ENCODE measurements at regions not wholly inside any gene's neighbourhood (a gene's known extent, or its start where the extent isn't known, plus 50 kb on each side); places are given as distances from the start of the nearest gene placed in this dataset.
A peak's percentile ranks its signal among the peaks of the same experiment; 100 is the strongest.

GRCh38 chr7:114317450-114318098 lies 97.0 kb upstream of the FOXP2 start:
- no peak overlapping the region for H3K27ac ChIP-seq (ENCODE audit: low read length)
- intact Hi-C loops (cut with DNase I) = no loop called here
- WGBS = 35% methylated on average over 2 of the region's 2 CpGs
- no peaks in the 10 kb centered on the region for H3K9me3 ChIP-seq (ENCODE audit: control insufficient read depth, low read length)
- no peaks in the 10 kb centered on the region for H3K27me3 ChIP-seq (ENCODE audit: control insufficient read depth, insufficient read depth)
- ATAC-seq (no peak), DNase-seq (no peak)
- no peak overlapping the region for H3K4me3 ChIP-seq (ENCODE audit: low read length)
- no peaks in the 10 kb centered on the region for H3K4me1 ChIP-seq (ENCODE audit: control insufficient read depth, insufficient read depth, low read length)

- Histone ChIP-seq H3K4me3 (ENCODE audit: low read length) (no peak overlapping the region), H3K27me3 (ENCODE audit: control insufficient read depth, insufficient read depth) (no peaks in the 10 kb centered on the region), H3K27ac (ENCODE audit: low read length) (no peak overlapping the region), H3K9me3 (ENCODE audit: control insufficient read depth, low read length) (no peaks in the 10 kb centered on the region), H3K4me1 (ENCODE audit: control insufficient read depth, insufficient read depth, low read length) (no peaks in the 10 kb centered on the region)
- intact Hi-C loops (cut with DNase I) = no loop called here
- no peak for ATAC-seq
- 87% methylated on average over 1 of the region's 1 CpG for WGBS
- DNase-seq = no peak
These were observed 102.0 kb upstream of the FOXP2 start for GRCh38 chr7:114312649-114313048.

GRCh38 chr7:114310345-114311110 lies 104.1 kb upstream of the FOXP2 start:
- Histone ChIP-seq H3K27me3 (ENCODE audit: control insufficient read depth, insufficient read depth) (no peaks in the 10 kb centered on the region), H3K27ac (ENCODE audit: low read length) (no peak overlapping the region), H3K4me1 (ENCODE audit: control insufficient read depth, insufficient read depth, low read length) (no peaks in the 10 kb centered on the region), H3K9me3 (ENCODE audit: control insufficient read depth, low read length) (no peaks in the 10 kb centered on the region), H3K4me3 (ENCODE audit: low read length) (no peak overlapping the region)
- WGBS = 93% methylated on average over 6 of the region's 6 CpGs
- DNase-seq (no peak), ATAC-seq (no peak)
- intact Hi-C loops (cut with DNase I) = no loop called here

- DNase-seq (no peak), ATAC-seq (no peak)
- H3K4me1 ChIP-seq (ENCODE audit: control insufficient read depth, insufficient read depth, low read length) = no peaks in the 10 kb centered on the region
- H3K4me3 ChIP-seq (ENCODE audit: low read length) = no peak overlapping the region
- H3K9me3 ChIP-seq (ENCODE audit: control insufficient read depth, low read length) = no peaks in the 10 kb centered on the region
- intact Hi-C loops (cut with DNase I) = no loop called here
- WGBS = 75% methylated on average over 2 of the region's 2 CpGs
- H3K27me3 ChIP-seq (ENCODE audit: control insufficient read depth, insufficient read depth) = no peaks in the 10 kb centered on the region
- no peak overlapping the region for H3K27ac ChIP-seq (ENCODE audit: low read length)
These were observed 104.9 kb upstream of the FOXP2 start for GRCh38 chr7:114309729-114310128.

- no peaks in the 10 kb centered on the region for H3K4me1 ChIP-seq (ENCODE audit: control insufficient read depth, insufficient read depth, low read length)
- intact Hi-C loops (cut with DNase I) = no loop called here
- DNase-seq (no peak), ATAC-seq (no peak)
- no peak overlapping the region for H3K4me3 ChIP-seq (ENCODE audit: low read length)
- H3K9me3 ChIP-seq (ENCODE audit: control insufficient read depth, low read length) = no peaks in the 10 kb centered on the region
- H3K27ac ChIP-seq (ENCODE audit: low read length) = no peak overlapping the region
- H3K27me3 ChIP-seq (ENCODE audit: control insufficient read depth, insufficient read depth) = no peaks in the 10 kb centered on the region
These were observed 111.3 kb upstream of the FOXP2 start for GRCh38 chr7:114303301-114303700.

- H3K27me3 ChIP-seq (ENCODE audit: control insufficient read depth, insufficient read depth) = no peaks in the 10 kb centered on the region
- no peak overlapping the region for H3K27ac ChIP-seq (ENCODE audit: low read length)
- no peak for DNase-seq
- intact Hi-C loops (cut with DNase I) = no loop called here
- WGBS = 78% methylated on average over 4 of the region's 4 CpGs
- no peak overlapping the region for H3K4me3 ChIP-seq (ENCODE audit: low read length)
- no peak for ATAC-seq
- no peaks in the 10 kb centered on the region for H3K4me1 ChIP-seq (ENCODE audit: control insufficient read depth, insufficient read depth, low read length)
- H3K9me3 ChIP-seq (ENCODE audit: control insufficient read depth, low read length) = no peaks in the 10 kb centered on the region
These were observed 111.8 kb upstream of the FOXP2 start for GRCh38 chr7:114302858-114303257.

- Histone ChIP-seq H3K4me3 (ENCODE audit: low read length) (no peak overlapping the region), H3K9me3 (ENCODE audit: control insufficient read depth, low read length) (no peaks in the 10 kb centered on the region), H3K4me1 (ENCODE audit: control insufficient read depth, insufficient read depth, low read length) (no peaks in the 10 kb centered on the region), H3K27me3 (ENCODE audit: control insufficient read depth, insufficient read depth) (no peaks in the 10 kb centered on the region), H3K27ac (ENCODE audit: low read length) (no peak overlapping the region)
- WGBS = 60% methylated on average over 4 of the region's 4 CpGs
- intact Hi-C loops (cut with DNase I) = no loop called here
- no peak for DNase-seq
- ATAC-seq = no peak
These were observed 116.6 kb upstream of the FOXP2 start for GRCh38 chr7:114298011-114298410.

- Histone ChIP-seq H3K9me3 (ENCODE audit: control insufficient read depth, low read length) (no peaks in the 10 kb centered on the region), H3K4me1 (ENCODE audit: control insufficient read depth, insufficient read depth, low read length) (no peaks in the 10 kb centered on the region), H3K27me3 (ENCODE audit: control insufficient read depth, insufficient read depth) (no peaks in the 10 kb centered on the region), H3K27ac (ENCODE audit: low read length) (no peak overlapping the region), H3K4me3 (ENCODE audit: low read length) (no peak overlapping the region)
- intact Hi-C loops (cut with DNase I) = no loop called here
- no peak for ATAC-seq
- DNase-seq = peak in 1 of 3 donors; percentile 53
- WGBS = 92% methylated on average over 16 of the region's 16 CpGs
These were observed 117.5 kb upstream of the FOXP2 start for GRCh38 chr7:114297121-114297520.

GRCh38 chr7:114295522-114295921 lies 119.1 kb upstream of the FOXP2 start:
- Histone ChIP-seq H3K27me3 (ENCODE audit: control insufficient read depth, insufficient read depth) (no peaks in the 10 kb centered on the region), H3K4me1 (ENCODE audit: control insufficient read depth, insufficient read depth, low read length) (no peaks in the 10 kb centered on the region), H3K27ac (ENCODE audit: low read length) (no peak overlapping the region), H3K9me3 (ENCODE audit: control insufficient read depth, low read length) (no peaks in the 10 kb centered on the region), H3K4me3 (ENCODE audit: low read length) (no peak overlapping the region)
- no peak for ATAC-seq
- intact Hi-C loops (cut with DNase I) = no loop called here
- WGBS = 66% methylated on average over 1 of the region's 1 CpG
- no peak for DNase-seq

- no peak for DNase-seq
- 88% methylated on average over 3 of the region's 3 CpGs for WGBS
- intact Hi-C loops (cut with DNase I) = no loop called here
These were observed 120.6 kb upstream of the FOXP2 start for GRCh38 chr7:114294036-114294435.

GRCh38 chr7:114293289-114294012 lies 121.2 kb upstream of the FOXP2 start:
- Histone ChIP-seq H3K27me3 (ENCODE audit: control insufficient read depth, insufficient read depth) (no peaks in the 10 kb centered on the region), H3K9me3 (ENCODE audit: control insufficient read depth, low read length) (no peaks in the 10 kb centered on the region), H3K27ac (ENCODE audit: low read length) (no peak overlapping the region), H3K4me1 (ENCODE audit: control insufficient read depth, insufficient read depth, low read length) (no peaks in the 10 kb centered on the region), H3K4me3 (ENCODE audit: low read length) (no peak overlapping the region)
- intact Hi-C loops (cut with DNase I) = no loop called here
- no peak for DNase-seq
- ATAC-seq = no peak
- 92% methylated on average over 1 of the region's 1 CpG for WGBS

More at GRCh38 chr7:114294036-114294435, 120.6 kb upstream of the FOXP2 start:
- ATAC-seq = no peak
- H3K27ac ChIP-seq (ENCODE audit: low read length) = no peak overlapping the region
- no peaks in the 10 kb centered on the region for H3K9me3 ChIP-seq (ENCODE audit: control insufficient read depth, low read length)
- no peak overlapping the region for H3K4me3 ChIP-seq (ENCODE audit: low read length)
- H3K27me3 ChIP-seq (ENCODE audit: control insufficient read depth, insufficient read depth) = no peaks in the 10 kb centered on the region
- no peaks in the 10 kb centered on the region for H3K4me1 ChIP-seq (ENCODE audit: control insufficient read depth, insufficient read depth, low read length)
